GM19025 (cell line): ENCODE measurements at regions not wholly inside any gene's neighbourhood (a gene's known extent, or its start where the extent isn't known, plus 50 kb on each side); places are given as distances from the start of the nearest gene placed in this dataset.

Source experiments
- ATAC-seq: cut with Tn5 transposase; IDR thresholded peaks from one replicate; pipeline ENCODE4 v1.9.1; 2021; ENCODE audit warnings: mild to moderate bottlenecking, low read depth, moderate library complexity; ENCODE audit not compliant: unreplicated experiment

GRCh38 chr19:30227661-30228112, 144.5 kb upstream of the ZNF536 start:
- peak; percentile 80 for ATAC-seq

DNA sequence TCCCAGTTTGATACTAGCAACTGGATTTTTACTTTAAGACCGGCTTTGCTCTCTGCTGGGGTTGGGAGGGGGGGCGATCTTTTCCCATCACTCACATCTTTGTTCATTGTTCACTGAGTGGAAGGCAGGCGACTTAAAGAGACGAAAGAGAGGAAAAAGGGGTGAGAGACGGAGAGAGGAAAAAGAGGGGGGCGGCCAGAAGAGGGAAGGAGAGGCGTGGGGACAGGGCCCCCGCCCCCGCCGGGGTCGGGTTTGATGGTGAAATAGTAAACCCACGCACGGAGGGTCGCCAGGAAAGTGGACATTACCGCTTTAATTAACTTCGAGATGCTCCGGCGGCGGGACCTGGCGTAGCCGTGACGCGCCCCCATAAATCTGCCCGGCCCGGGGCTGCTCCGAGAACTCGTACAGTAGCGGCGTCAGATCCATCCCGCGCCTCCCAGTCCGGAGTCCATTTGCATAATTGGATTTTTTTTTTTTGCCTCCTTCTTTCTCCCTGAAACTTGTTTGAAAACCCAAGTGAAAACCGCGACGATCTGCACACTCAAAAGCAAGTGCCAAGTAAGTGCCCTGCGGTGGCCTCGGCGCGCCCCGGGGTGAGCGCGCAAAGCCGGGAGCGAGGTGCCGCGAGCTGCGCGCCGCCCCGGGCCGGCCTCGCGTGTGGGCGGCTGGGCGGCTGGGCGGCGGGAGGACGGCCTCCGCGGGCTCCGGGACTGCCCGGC, 143.9 kb upstream of the ZNF536 start:
- no peak for ATAC-seq

DNA sequence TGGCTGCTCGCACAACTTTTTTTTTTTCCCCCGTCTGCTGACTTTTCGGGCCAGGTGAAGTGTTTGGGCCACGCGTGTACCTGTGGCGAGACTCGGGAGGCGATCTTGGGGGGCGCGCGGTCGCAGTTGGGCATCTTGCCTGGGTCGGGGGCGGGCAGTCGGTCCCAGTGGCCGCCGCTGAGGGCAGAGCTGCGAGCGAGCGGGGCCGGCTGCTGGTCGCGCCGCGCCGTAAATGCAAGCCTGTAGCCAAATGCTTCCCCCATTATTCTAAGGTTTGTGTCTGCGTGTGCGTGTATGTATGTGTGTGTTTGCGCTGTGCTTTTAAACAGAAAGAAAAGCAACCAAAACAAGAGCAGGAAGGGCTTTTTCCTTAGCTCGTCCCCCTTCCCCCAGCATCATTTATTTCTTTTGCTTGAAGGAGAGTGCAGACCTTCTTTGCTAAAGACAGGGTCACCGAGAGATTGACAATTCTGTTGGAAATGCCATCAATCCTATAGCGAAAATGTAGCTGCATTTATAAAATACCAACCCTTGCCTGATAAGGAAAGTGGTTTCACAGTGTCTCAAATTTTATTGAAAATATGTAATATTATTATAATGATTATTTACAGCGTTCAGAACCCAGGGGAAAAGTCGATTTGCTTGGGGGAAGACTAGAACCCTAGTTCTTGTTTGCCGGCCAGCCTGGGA, 143.2 kb upstream of the ZNF536 start:
- no peak for ATAC-seq

GRCh38 chr19:30229525-30230174, 142.5 kb upstream of the ZNF536 start:
- no peak for ATAC-seq

DNA sequence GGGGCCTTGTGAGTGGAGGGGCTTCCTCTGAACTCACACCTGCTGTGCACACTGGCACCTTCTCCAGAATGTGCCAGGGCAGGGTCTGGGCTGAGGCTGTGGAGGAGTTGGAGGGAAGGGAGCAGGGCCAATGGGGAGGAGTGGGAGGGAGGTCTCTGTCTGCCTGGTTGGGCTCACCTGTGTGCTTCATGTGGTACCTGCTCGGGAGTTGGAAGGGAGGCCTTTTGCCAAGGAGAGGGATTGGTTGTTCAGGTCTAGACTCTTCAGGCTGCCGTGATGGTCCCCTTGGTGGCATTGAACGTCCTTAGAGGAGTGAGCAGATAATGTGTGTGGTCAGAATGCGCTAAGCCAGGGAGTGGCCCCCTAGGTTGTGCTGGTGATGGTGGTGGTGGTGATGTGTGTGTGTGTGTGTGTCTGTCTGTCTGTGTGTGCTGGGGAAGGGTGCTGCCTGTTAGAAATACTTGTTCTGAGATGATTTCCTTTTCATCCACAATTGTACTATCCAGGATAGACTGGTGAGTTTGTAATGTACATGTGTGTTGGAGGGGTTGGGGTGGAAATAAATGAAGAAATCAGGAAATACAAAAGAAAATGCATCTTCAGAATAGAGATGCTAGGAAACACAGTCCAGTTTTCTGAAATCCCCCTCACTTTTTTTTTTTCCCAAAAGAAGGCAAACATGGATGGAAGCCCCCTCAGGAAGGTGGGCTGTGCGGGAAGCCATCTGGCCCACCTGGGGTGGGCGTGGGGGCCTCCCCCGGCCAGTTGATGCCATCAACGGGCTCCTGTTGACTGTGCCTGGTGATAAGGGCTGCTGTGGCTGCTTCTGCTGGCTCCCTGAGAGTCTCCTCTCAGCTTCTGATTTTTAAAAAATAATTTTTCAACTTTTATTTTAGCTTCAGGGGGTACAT, 140.5 kb upstream of the ZNF536 start:
- ATAC-seq, result no peak

DNA sequence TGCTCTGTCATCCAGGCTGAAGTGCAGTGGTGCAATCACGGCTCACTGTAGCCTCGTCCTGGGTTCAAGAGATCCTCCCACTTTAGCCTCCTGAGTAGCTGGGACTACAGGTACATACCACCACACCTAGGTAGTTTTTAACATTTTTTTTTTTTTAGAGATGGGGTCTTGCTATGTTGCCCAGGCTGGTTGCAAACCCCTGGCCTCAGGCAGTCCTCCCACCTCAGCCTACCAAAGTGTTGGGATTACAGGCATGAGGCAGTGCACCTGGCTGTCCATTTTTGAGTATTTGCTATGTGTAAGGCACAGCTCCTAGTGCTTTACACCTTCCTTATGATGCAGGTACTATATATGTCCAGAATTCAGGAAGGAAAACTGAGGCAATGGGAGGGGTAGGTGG, 138.8 kb upstream of the ZNF536 start:
- ATAC-seq, result no peak

- no peak for ATAC-seq
Measured at GRCh38 chr19:30235946-30236345, 136.2 kb upstream of the ZNF536 start.

DNA sequence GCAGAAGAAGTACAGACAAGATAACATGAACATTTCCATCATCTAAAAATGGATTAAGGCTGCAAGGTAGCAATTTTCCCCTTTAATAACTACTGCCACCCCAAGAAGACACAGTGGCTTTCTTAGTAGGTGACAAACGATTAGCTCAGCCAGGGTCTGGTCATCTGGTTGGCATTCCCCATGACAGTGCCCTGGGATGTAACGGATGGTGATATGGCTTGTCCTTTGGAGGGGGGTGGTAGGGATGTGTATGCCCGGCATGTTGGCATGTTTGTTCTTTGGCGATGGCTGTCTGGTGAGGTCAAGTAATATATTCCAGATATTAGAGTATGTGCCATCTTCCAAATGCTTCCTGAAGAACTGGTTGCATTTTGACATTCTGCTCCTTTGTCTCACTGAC, 135.6 kb upstream of the ZNF536 start:
- ATAC-seq, result no peak

DNA sequence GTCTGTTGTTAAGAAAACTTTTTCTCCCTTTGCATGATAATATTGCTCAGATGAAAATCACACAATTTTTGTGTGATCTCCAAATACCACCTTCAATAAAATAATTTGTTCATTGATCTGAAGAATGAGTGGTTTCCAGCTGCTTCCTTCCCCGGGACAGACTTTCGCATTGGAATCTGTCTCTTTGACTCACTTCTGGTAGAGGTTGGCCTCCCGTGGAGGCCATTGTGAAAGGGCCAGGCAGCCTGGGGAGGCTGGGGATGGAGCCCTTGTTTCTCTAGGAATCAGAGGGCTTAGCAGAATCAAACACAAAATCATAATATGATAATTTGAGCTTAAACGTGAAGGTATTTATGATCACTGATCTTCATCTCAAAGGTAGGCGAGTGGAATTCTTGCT, 135.0 kb upstream of the ZNF536 start:
- no peak for ATAC-seq

DNA sequence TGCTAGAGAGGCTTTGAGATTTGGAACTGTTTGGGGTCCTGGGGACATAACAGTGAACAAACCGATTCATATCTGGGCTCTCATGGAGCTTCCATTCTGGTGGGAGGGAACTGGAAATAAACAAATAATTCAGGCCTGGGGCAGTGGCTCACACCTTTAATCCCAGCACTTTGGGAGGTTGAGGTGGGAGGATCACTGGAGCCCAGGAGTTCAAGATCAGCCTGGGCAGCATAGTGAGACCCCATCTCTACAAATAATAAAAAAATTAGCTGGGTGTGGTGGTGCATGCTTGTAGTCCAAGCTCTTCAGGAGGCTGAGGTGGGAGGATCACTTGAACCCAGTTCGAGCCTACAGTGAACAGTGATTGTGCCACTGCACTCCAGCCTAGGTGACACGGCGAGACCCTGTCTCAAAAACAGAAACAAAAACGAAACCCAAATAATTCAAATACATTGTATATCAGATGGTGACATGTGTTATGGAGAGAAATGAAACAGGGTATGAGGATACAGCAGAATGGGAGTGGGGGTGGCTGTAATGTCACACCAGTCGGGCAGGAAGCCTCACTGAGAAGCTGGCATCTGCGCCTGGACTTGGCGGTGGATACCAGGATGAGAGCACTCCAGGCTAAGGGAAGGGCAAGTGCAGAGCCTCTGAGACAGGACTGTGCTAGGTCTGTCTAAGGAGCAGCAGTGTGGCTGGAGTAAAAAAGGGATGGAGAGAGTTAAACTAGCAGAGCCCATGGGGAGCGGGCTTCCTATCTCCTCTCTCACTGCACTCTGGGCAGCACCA, 131.1 kb upstream of the ZNF536 start:
- ATAC-seq, result no peak

DNA sequence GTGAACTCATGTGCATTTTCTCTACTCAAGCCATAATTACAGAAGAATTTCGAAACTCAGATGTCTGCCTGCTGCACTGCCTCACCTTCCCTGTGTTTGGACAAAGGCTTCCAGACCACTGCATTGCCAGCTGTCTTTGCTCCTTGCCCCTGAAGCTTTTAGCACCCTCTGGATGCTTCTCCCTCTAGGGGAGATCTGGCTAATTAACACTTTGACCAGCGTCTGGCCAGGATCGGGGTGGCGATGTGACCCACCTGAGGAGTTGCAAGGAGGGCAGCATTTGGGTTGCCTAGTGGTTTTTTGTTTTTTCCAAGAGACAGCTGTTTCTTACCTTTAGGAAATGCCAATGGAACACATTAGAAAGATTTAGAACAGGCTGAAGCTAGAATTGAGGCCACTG, 127.7 kb upstream of the ZNF536 start:
- no peak for ATAC-seq

DNA sequence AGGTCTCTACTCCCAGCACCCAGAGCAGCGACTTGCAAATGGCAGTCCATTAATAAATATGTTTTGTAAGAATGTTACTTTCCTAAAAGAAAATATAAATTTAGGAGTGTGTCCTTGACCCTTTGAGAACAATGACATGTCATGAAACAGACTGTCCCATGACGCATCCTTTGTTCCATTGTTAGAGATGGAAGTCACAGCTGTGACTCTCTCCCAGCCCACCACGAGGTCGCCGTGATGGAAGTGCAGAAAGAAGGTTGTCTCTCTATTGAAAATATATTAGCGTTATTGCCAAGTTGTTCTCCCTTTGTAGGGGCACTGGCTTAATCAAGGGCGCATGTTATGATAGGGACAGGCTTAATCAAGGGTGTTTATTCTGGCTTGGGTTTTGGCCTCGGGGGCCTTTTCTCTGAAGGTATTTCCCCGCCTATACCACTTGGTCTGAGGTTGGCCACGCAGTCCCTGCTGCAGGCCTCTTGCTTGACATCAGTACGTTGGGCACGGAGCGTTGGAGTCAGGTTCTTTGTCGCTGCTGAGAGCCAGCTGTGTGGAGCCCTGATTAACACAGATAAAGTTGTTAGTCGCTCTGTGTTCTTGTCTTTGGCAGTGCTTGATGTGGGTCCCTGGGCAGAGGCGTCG, 126.7 kb upstream of the ZNF536 start:
- no peak for ATAC-seq

DNA sequence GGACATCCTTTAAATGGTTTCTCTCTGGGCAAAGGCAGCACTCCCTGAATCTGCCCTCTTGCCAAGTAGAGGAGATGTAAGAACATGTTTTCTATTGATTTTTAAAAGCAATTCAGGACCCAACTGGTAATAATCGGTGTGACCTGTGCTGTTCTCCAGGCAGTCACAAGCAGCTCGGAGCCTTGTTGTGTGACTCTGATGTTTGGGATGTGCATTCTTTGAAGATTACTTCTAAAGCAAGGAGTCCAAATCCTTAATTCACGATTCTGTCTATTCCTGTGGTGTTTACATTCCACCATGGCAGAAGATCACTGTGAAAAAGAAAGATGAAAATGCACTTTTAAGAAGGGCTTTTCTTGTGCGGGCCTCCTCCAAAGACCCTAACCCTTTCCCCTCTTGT, 122.3 kb upstream of the ZNF536 start:
- ATAC-seq, result no peak

GRCh38 chr19:30252214-30252613, 120.0 kb upstream of the ZNF536 start:
- ATAC-seq, result no peak

- ATAC-seq, result no peak
Measured at GRCh38 chr19:30253581-30253996, 118.6 kb upstream of the ZNF536 start.

DNA sequence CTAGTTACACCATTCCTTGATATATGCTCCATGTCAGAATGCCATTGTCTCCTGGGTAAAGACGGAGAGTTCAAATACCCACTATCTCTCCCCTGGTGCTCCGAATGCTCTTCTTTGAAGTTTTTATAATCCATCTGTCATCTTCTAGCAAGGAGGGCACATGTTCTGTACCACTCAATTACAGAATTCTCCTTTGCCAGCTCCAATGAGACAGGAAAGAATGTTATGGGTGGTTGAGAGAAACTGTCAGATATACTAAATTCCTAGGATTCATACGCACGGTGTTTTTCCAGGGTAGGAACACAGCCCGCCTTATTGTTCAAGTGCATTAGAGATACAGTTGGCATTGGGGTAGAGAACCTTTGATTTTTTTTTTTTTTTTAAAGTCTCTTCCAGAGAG, 118.0 kb upstream of the ZNF536 start:
- ATAC-seq, result no peak

DNA sequence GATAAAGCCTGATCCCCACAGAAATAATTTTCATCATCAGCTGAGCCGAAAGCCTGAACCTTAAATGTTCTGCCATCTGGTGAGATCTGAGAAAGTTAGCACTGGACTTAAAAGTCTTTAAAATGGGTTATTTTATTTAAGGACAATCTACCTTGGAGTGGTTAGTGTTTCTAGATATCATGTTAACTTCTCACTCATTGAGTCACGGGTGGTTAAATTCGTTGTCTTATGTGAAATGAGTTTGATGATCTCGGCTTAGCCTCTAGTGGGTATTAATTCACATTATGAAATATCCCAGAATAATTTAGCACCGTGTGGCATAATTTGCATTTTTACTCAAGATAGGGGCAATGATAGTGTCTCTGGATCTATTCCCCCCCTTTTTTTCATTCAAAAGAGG, 117.4 kb upstream of the ZNF536 start:
- no peak for ATAC-seq

DNA sequence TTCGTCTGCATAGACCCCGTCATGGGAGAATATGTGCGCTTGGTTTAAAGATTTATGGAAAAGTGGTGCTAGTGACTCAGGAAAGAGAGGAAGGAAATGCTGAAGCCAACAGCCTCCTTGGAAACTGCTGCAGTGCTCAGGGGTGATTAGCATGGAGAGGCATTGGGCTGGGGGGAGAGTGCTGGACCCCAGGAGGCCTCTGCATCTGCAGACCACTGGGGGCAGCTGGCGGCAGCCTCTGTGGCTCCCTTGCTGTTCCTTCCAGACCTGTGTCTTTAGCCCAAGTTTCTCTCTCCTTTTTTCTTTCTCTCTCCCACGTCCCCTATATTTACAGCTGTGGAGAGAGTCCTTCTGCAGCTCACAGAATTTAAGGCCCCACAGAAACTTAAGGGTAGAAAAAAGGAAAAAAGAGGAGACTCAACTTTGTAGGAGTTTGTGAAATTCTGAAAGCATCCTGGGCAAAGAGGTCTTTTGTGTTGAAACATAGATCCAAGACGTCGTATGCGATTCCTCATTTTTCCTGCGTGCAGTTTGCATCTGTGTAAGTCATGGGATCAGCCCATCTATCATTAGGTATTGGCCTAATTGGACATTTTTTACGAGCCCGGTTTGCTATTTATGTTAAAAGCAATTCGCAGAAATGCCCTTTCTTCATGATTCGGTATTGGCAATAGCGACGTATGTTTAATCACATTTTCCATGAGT, 116.2 kb upstream of the ZNF536 start:
- no peak for ATAC-seq

DNA sequence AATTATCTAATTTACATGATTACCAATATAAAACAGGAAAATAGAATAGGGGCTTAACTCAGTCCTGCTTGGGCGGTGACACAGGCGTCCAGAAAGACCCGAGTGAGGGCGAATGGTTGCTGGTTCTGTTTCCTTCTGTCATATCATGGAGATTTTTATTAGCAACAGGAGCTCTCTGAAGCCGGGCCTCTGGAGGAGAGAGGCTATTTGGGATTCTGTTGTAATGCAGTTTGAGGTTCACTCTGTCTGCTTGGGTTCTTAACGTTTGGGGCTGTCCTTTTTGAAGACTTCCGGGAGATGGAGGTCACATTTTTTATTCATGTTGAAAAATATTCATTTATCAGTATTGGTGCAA, 115.7 kb upstream of the ZNF536 start:
- ATAC-seq, result no peak
